CD14-positive monocyte (primary cell): ENCODE measurements at regions not wholly inside any gene's neighbourhood (a gene's known extent, or its start where the extent isn't known, plus 50 kb on each side); places are given as distances from the start of the nearest gene placed in this dataset.
"Not testable (repeated sequence)": the region's sequence is repeated elsewhere in the genome, so short reads cannot be mapped to it uniquely, and the experiment has no call there.

Experiments used
- DNase-seq, 3 donors: peaks; one replicate each; pipeline ENCODE4 v3.0.0-alpha.2; 2011 to 2022
- H2AFZ ChIP-seq: 2 replicates; pipeline ENCODE4 v1.6.0; 2012; ENCODE audit warnings: mild to moderate bottlenecking, low read depth, low read length, inconsistent platforms; ENCODE audit not compliant: insufficient read depth, poor library complexity, severe bottlenecking
- H3K27ac ChIP-seq, 2 donors: 1 replicate in 1 of 2; 2 replicates in 1 of 2; pipeline ENCODE4 v1.5.1; 2012 to 2013; ENCODE audit warnings: low read length in 2 of 2, control low read depth in 1 of 2, inconsistent platforms in 1 of 2, low read depth in 1 of 2, mild to moderate bottlenecking in 1 of 2
- H3K27me3 ChIP-seq, 2 donors: one replicate each; pipeline versions ENCODE4 v1.6.0 to v1.6.1; 2011 to 2013; ENCODE audit warnings: low read length in 2 of 2; ENCODE audit not compliant: control insufficient read depth in 2 of 2, insufficient read depth in 2 of 2
- H3K36me3 ChIP-seq, 2 donors: replicated peaks in 1 of 2; 1 replicate in 1 of 2; 2 replicates in 1 of 2; pipeline versions ENCODE4 v1.5.1 to v1.6.1; 2012 to 2013; ENCODE audit warnings: low read length in 2 of 2, control low read depth in 1 of 2, inconsistent platforms in 1 of 2, mild to moderate bottlenecking in 1 of 2; ENCODE audit not compliant: insufficient read depth in 2 of 2, control insufficient read depth in 1 of 2
- H3K4me1 ChIP-seq, 2 donors: 1 replicate in 1 of 2; 2 replicates in 1 of 2; pipeline versions ENCODE4 v1.5.1 to v1.6.1; 2012 to 2013; ENCODE audit warnings: low read length in 2 of 2, control low read depth in 1 of 2, inconsistent platforms in 1 of 2, mild to moderate bottlenecking in 1 of 2, moderate library complexity in 1 of 2; ENCODE audit not compliant: insufficient read depth in 2 of 2, control insufficient read depth in 1 of 2
- H3K4me2 ChIP-seq: replicated peaks from 2 replicates; pipeline ENCODE3; 2012; ENCODE audit warnings: low read length, moderate library complexity, mild to moderate bottlenecking; ENCODE audit not compliant: poor library complexity, severe bottlenecking; ENCODE audit errors: extremely low read depth
- H3K4me3 ChIP-seq, 3 experiments: fragments of 200-600 bp in 1 of 3; sonication (generic) in 1 of 3; replicated peaks in 1 of 3; 1 replicate in 2 of 3; 2 replicates in 1 of 3; pipeline ENCODE4 v1.5.1; 2011 to 2013; ENCODE audit warnings: low read length in 3 of 3, mild to moderate bottlenecking in 3 of 3, control low read depth in 2 of 3, low read depth in 2 of 3, inconsistent platforms in 1 of 3, moderate library complexity in 1 of 3
- H3K79me2 ChIP-seq: 2 replicates; pipeline ENCODE4 v1.6.0; 2012; ENCODE audit warnings: mild to moderate bottlenecking, control low read depth, inconsistent platforms, low read length, moderate library complexity; ENCODE audit not compliant: insufficient read depth
- H3K9ac ChIP-seq: 2 replicates; pipeline ENCODE4 v1.6.0; 2017; ENCODE audit warnings: low read length, mild to moderate bottlenecking; ENCODE audit not compliant: insufficient read depth, poor library complexity, severe bottlenecking
- H3K9me3 ChIP-seq, 2 donors: replicated peaks in 1 of 2; 1 replicate in 1 of 2; 2 replicates in 1 of 2; pipeline versions ENCODE4 v1.5.1 to v1.6.1; 2012 to 2013; ENCODE audit warnings: low read length in 2 of 2, control low read depth in 1 of 2; ENCODE audit not compliant: control insufficient read depth in 1 of 2, insufficient read depth in 1 of 2
- H4K20me1 ChIP-seq: 2 replicates; pipeline ENCODE4 v1.6.0; 2012; ENCODE audit warnings: mild to moderate bottlenecking, low read length, control low read depth, moderate library complexity; ENCODE audit not compliant: insufficient read depth
- H3K27ac Mint-ChIP-seq, 7 donors: one replicate each; pipeline ENCODE4 v1.8.0; 2020; ENCODE audit warnings: mild to moderate bottlenecking in 7 of 7, mixed read lengths in 7 of 7, moderate library complexity in 6 of 7, inconsistent platforms in 2 of 7
- H3K27me3 Mint-ChIP-seq, 3 donors: one replicate each; pipeline ENCODE4 v1.8.0; 2021 to 2022; ENCODE audit warnings: low read depth in 3 of 3, mild to moderate bottlenecking in 3 of 3, mixed read lengths in 3 of 3, moderate library complexity in 3 of 3, inconsistent platforms in 1 of 3
- H3K36me3 Mint-ChIP-seq, 2 donors: one replicate each; pipeline ENCODE4 v1.8.0; 2020; ENCODE audit warnings: mixed read lengths in 2 of 2, inconsistent platforms in 1 of 2, mild to moderate bottlenecking in 1 of 2
- H3K4me1 Mint-ChIP-seq: one replicate; pipeline ENCODE4 v1.8.0; 2020; ENCODE audit warnings: mild to moderate bottlenecking, mixed read lengths
- H3K4me3 Mint-ChIP-seq, 2 donors: one replicate each; pipeline ENCODE4 v1.8.0; 2020; ENCODE audit warnings: mild to moderate bottlenecking in 2 of 2, mixed read lengths in 2 of 2, moderate library complexity in 1 of 2
- H3K9me3 Mint-ChIP-seq, 7 donors: one replicate each; pipeline ENCODE4 v1.8.0; 2020 to 2022; ENCODE audit warnings: mixed read lengths in 7 of 7, mild to moderate bottlenecking in 6 of 7, moderate library complexity in 6 of 7, inconsistent platforms in 2 of 7
- WGBS: methylation state at CpG from one replicate; pipeline ENCODE4 v1.1.5; 2013; ENCODE audit warnings: missing lambda C conversion rate; ENCODE audit not compliant: insufficient coverage; 5-methylcytosine and 5-hydroxymethylcytosine counted together
- intact Hi-C, 2 donors: fragments of 100-400 bp; cut with micrococcal nuclease; formaldehyde crosslinking; loops; one replicate each; pipeline versions ENCODE4 v1.15.0 to v1.15.1; 2023

DNA sequence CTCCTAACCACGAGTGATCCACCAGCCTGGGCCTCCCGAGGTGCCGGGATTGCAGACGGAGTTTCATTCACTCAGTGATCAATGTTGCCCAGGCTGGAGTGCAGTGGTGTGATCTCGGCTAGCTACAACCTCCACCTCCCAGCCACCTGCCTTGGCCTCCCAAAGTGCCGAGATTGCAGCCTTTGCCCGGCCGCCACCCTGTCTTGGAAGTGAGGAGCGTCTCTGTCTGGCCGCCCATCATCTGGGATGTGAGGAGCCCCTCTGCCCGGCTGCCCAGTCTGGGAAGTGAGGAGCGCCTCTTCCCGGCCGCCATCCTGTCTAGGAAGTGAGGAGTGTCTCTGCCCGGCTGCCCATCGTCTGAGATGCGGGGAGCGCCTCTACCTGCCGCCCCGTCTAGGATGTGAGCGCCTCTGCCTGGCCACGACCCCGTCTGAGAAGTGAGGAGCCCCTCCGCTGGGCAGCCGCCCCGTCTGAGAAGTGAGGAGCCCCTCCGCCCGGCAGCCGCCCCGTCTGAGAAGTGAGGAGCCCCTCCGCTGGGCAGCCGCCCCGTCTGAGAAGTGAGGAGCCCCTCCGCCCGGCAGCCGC, 1184.3 kb downstream of the FOXD4L5 start:
- H3K79me2 ChIP-seq, H3K4me1 Mint-ChIP-seq, H3K27ac ChIP-seq, H3K36me3 ChIP-seq, H3K27ac Mint-ChIP-seq, H4K20me1 ChIP-seq, H3K27me3 Mint-ChIP-seq, H3K27me3 ChIP-seq, DNase-seq, H3K36me3 Mint-ChIP-seq, H2AFZ ChIP-seq, H3K4me3 ChIP-seq, H3K4me3 Mint-ChIP-seq, intact Hi-C loops, H3K4me2 ChIP-seq, H3K4me1 ChIP-seq, H3K9ac ChIP-seq: not testable (repeated sequence)
- peaks cover 10 to 31% (median 17%) of the 10 kb centered on the region in 7 donors for H3K9me3 Mint-ChIP-seq
- peaks cover 0 to 11% of the 10 kb centered on the region in 2 donors for H3K9me3 ChIP-seq
- 94% methylated on average over 13 of the region's 36 CpGs for WGBS

DNA sequence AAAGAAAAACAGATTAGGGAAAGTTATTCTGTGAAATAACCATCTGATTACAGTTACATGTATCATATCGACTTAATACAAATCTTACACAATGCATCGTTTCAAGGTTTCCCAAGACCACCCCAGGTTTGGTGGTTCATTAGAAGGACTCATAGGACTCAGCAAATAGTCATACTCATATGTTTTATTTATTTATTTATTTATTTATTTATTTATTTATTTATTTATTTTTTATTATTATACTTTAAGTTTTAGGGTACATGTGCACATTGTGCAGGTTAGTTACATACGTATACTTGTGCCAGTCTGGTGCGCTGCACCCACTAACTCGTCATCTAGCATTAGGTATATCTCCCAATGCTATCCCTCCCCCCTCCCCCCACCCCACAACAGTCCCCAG, 1199.0 kb downstream of the FOXD4L5 start:
- H3K4me3 Mint-ChIP-seq, H3K4me2 ChIP-seq, H3K9ac ChIP-seq, H3K9me3 ChIP-seq, H2AFZ ChIP-seq, H3K36me3 ChIP-seq, H3K79me2 ChIP-seq, H4K20me1 ChIP-seq, H3K27me3 ChIP-seq, H3K36me3 Mint-ChIP-seq, H3K4me1 Mint-ChIP-seq, H3K9me3 Mint-ChIP-seq, H3K4me1 ChIP-seq, DNase-seq, H3K27ac Mint-ChIP-seq, intact Hi-C loops, H3K4me3 ChIP-seq, H3K27ac ChIP-seq, H3K27me3 Mint-ChIP-seq: not testable (repeated sequence)
- no CpG with 5 or more reads among the region's 5 CpGs for WGBS

DNA sequence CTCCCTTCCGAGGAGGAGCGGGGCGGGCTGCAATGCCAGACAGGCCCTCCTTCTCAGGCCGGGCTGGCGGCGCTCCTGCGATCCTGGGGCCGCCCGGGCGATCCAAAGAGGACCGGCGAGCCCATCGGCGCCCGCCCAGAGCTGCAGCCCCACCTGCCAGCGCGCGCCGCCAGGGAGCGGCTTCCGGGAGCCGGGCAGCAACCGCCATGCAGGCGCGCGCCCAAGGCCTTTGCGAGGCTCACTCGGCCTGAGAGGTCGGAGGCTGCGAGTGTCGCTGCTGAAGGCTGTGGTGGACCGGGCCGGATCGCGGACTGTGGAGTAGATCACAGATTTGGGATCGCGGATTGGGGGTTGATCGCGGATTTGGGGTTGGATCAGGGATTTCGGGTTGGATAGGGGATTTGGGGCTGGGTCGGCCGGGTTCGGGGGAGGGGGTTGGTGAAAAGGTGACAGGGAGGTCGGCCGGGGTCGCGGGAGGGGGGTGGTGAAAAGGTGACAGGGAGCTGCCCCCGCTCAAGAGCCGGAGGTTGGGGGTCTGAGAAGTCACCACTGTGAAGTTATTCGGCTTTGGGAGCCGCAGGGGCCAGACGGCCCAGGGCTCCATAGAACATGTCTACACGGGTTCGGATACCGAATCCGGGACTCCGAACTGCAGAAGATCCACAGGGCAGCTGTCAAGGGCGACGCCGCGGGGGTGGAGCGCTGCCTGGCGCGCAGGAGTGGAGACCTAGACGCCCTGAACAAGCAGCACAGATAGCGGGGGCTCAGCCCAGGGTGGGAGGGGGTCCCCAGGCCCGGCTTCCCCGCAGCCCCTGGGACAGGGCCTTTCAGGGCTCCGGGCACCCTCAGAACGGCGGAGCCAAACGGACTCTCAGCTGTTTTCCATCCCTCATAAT, 1213.4 kb downstream of the FOXD4L5 start:
- H3K27me3 Mint-ChIP-seq, H3K4me1 ChIP-seq, H4K20me1 ChIP-seq, H3K27ac ChIP-seq, DNase-seq, H2AFZ ChIP-seq, intact Hi-C loops, H3K79me2 ChIP-seq, H3K4me3 Mint-ChIP-seq, H3K36me3 Mint-ChIP-seq, H3K4me3 ChIP-seq, H3K36me3 ChIP-seq, H3K4me2 ChIP-seq, H3K27me3 ChIP-seq, H3K4me1 Mint-ChIP-seq, H3K9ac ChIP-seq: not testable (repeated sequence)
- peak overlapping the region in 1 of 7 donors; percentile 56 for H3K27ac Mint-ChIP-seq
- H3K9me3 ChIP-seq, result peaks cover 14 to 38% of the 10 kb centered on the region in 2 donors
- peaks cover 15 to 31% (median 25%) of the 10 kb centered on the region in 7 donors for H3K9me3 Mint-ChIP-seq
- 72% methylated on average over 63 of the region's 72 CpGs for WGBS

DNA sequence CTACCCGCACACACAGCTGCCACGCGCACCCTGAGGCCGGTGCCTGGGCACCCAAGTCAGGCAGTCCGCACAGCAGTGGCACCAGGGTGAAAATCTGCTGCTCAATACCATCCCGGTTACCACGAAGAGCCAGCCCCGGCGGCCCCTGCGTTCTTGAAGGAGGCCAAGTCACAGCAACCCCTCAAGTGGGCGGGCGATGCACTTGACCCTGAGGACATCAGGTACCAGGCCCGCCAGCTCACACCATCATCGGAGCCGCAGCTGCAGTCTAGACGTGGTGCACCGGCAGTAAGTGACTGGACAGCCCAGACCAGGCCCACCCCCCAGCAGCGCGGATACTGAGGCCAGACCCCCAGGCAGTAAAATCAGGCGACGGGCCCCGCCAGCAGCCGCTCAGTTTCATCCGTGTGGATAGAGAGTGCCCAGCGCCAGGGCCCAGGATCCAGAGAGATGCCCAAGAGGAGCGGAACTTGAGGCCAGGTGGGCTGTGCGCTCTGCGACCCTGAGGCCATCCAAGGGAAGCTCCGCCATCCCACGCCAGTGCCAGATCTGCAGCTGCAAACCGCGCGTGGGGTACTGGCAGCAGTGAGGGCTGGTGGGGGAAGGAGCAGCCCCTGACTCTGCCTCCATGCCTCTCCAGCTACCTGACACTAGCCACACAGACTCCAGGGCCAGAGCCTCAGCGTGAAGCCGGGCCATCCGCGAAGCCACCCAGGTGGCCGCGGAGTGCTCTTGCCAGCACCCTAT, 1214.2 kb downstream of the FOXD4L5 start:
- H3K27ac Mint-ChIP-seq, H3K9ac ChIP-seq, H3K4me1 Mint-ChIP-seq, H3K36me3 ChIP-seq, H3K4me3 Mint-ChIP-seq, H3K4me1 ChIP-seq, H3K36me3 Mint-ChIP-seq, DNase-seq, H3K27me3 Mint-ChIP-seq, H4K20me1 ChIP-seq, intact Hi-C loops, H3K27ac ChIP-seq, H3K4me3 ChIP-seq, H3K79me2 ChIP-seq, H2AFZ ChIP-seq, H3K4me2 ChIP-seq, H3K27me3 ChIP-seq: not testable (repeated sequence)
- WGBS, result 74% methylated on average over 32 of the region's 39 CpGs
- peaks cover 18 to 38% (median 29%) of the 10 kb centered on the region in 7 donors for H3K9me3 Mint-ChIP-seq
- peaks cover 17 to 43% of the 10 kb centered on the region in 2 donors for H3K9me3 ChIP-seq
